ENCODE measurements at regions not wholly inside any gene's neighbourhood (a gene's known extent, or its start where the extent isn't known, plus 50 kb on each side); places are given as distances from the start of the nearest gene placed in this dataset.

DNA sequence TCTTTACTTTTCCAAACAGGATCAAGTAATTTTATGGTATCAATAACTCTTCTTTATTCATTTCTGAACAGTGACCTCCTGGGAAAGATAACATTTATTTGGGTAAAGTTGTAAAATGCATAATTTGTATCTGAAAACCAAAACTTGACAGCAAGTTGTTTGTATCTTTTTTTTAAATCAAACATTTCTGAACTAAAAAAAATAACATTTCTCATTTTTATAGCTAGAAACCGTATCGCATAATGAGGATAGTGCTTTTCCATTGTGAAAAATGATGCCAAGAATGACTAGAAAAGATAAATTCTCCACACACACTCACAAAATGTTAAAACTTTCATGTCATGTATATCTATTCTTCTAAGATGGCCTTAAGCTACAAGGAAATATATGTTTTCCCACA lies 578.2 kb downstream of the RIT2 start:
- CTCF ChIA-PET (ENCODE audit: unreplicated experiment): no interaction called here

DNA sequence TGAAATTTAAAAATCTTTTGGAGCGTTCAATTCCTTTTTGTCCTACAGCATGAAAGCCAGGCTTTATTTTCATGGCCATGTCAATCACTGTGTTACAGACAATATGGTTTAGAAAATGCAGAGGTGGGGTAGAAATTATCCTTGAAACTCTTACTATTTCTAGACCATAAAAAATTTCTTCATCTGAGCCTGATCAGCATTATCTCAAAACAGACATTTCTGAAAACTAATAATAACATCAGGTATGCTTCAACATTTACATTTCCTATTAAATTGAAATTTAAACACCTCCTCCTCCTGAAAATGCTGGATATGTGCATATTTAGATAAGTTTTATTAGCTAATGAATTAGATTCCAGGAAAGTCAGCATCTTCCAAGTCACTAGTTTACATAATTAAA lies 570.6 kb downstream of the RIT2 start:
- TF ChIP-seq, protein P1, sequence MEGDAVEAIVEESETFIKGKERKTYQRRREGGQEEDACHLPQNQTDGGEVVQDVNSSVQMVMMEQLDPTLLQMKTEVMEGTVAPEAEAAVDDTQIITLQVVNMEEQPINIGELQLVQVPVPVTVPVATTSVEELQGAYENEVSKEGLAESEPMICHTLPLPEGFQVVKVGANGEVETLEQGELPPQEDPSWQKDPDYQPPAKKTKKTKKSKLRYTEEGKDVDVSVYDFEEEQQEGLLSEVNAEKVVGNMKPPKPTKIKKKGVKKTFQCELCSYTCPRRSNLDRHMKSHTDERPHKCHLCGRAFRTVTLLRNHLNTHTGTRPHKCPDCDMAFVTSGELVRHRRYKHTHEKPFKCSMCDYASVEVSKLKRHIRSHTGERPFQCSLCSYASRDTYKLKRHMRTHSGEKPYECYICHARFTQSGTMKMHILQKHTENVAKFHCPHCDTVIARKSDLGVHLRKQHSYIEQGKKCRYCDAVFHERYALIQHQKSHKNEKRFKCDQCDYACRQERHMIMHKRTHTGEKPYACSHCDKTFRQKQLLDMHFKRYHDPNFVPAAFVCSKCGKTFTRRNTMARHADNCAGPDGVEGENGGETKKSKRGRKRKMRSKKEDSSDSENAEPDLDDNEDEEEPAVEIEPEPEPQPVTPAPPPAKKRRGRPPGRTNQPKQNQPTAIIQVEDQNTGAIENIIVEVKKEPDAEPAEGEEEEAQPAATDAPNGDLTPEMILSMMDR (conservative IDR thresholded peaks at IDR 0.05; ENCODE audit: low read length): no peak
- no peak for TF ChIP-seq EZH2phosphoT487 (IDR thresholded peaks at IDR 0.05; ENCODE audit: borderline replicate concordance, low read depth, low read length)
- Histone ChIP-seq H3K9me3 (ENCODE audit: low read length) (no peaks in the 10 kb centered on the region), H3K4me1 (ENCODE audit: insufficient read depth, low read length, poor library complexity, severe bottlenecking) (no peaks in the 10 kb centered on the region), H3K4me2 (ENCODE audit: low read length) (no peak overlapping the region), H3K9me2 (ENCODE audit: insufficient read depth, low read length) (no peaks in the 10 kb centered on the region), H3K27ac (ENCODE audit: low read depth, low read length, poor library complexity, severe bottlenecking) (no peak overlapping the region), H3K79me2 (ENCODE audit: insufficient read depth, low read depth, low read length) (no peaks in the 10 kb centered on the region), H3K4me3 (ENCODE audit: low read depth, low read length, poor library complexity, severe bottlenecking) (no peak overlapping the region), H3K36me3 (ENCODE audit: insufficient read depth, low read length) (no peaks in the 10 kb centered on the region), H2AFZ (ENCODE audit: low read length) (no peak overlapping the region), H4K20me1 (ENCODE audit: insufficient read depth, low read length) (no peaks in the 10 kb centered on the region)
- BruUV-seq (replicated peaks): no TSS peak
- DNase-seq (ENCODE audit: low spot score): no peak
- intact Hi-C loops (cut with micrococcal nuclease; ENCODE audit: unreplicated experiment): no loop called here
- ChIA-PET CTCF (ENCODE audit: unreplicated experiment) (no interaction called here), POLR2A (no interaction called here)

More for the DNA sequence above, 578.2 kb downstream of the RIT2 start:
- TF ChIP-seq EZH2phosphoT487 (IDR thresholded peaks at IDR 0.05; ENCODE audit: borderline replicate concordance, low read depth, low read length): no peak
- TF ChIP-seq, protein P1 (conservative IDR thresholded peaks at IDR 0.05; ENCODE audit: low read length): no peak
- intact Hi-C loops (cut with micrococcal nuclease; ENCODE audit: unreplicated experiment): no loop called here
- POLR2A ChIA-PET: no interaction called here
- Histone ChIP-seq H4K20me1 (ENCODE audit: insufficient read depth, low read length) (no peaks in the 10 kb centered on the region), H3K27ac (ENCODE audit: low read depth, low read length, poor library complexity, severe bottlenecking) (no peak overlapping the region), H3K9me2 (ENCODE audit: insufficient read depth, low read length) (no peaks in the 10 kb centered on the region), H3K79me2 (ENCODE audit: insufficient read depth, low read depth, low read length) (no peaks in the 10 kb centered on the region), H3K36me3 (ENCODE audit: insufficient read depth, low read length) (no peaks in the 10 kb centered on the region), H3K4me2 (ENCODE audit: low read length) (no peak overlapping the region), H3K4me1 (ENCODE audit: insufficient read depth, low read length, poor library complexity, severe bottlenecking) (no peaks in the 10 kb centered on the region), H2AFZ (ENCODE audit: low read length) (no peak overlapping the region), H3K4me3 (ENCODE audit: low read depth, low read length, poor library complexity, severe bottlenecking) (no peak overlapping the region), H3K9me3 (ENCODE audit: low read length) (no peaks in the 10 kb centered on the region)
- DNase-seq (ENCODE audit: low spot score): no peak
- no TSS peak for BruUV-seq (replicated peaks)

DNA sequence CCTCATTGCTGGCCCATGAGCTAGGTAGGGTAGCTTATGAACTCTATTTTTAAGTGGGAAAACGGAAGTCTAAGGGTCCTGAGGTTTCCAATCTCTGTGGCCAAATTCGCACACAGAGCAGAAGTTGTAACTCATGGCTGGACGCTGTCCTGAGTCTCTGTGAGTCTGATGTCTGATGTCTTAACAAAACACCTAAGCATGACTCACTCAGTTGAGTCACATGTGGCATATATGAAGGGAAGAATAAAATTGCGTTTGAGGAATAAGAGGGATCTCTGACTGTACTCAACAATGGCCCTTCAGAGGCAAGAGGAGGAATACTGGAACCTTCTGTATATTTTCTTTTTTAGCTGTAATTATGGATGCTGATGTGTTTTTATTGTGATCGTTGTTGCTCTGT lies 569.7 kb downstream of the RIT2 start:
- no peak overlapping the region for H3K4me2 ChIP-seq (ENCODE audit: low read length)
- H3K4me3 ChIP-seq (ENCODE audit: low read depth, low read length, poor library complexity, severe bottlenecking): no peak overlapping the region
- no peaks in the 10 kb centered on the region for H3K4me1 ChIP-seq (ENCODE audit: insufficient read depth, low read length, poor library complexity, severe bottlenecking)
- intact Hi-C loops (cut with micrococcal nuclease; ENCODE audit: unreplicated experiment): no loop called here
- DNase-seq (ENCODE audit: low spot score): no peak
- H3K9me2 ChIP-seq (ENCODE audit: insufficient read depth, low read length): no peaks in the 10 kb centered on the region
- no peak for TF ChIP-seq EZH2phosphoT487 (IDR thresholded peaks at IDR 0.05; ENCODE audit: borderline replicate concordance, low read depth, low read length)
- TF ChIP-seq, protein P1 (conservative IDR thresholded peaks at IDR 0.05; ENCODE audit: low read length): no peak
- H3K79me2 ChIP-seq (ENCODE audit: insufficient read depth, low read depth, low read length): no peaks in the 10 kb centered on the region
- H3K9me3 ChIP-seq (ENCODE audit: low read length): no peaks in the 10 kb centered on the region
- ChIA-PET POLR2A (interaction anchor here (0.6 kb wide), 1 partner anchor 206 kb away, joined by 3 read pairs; no protein-coding TSS in a partner anchor), CTCF (ENCODE audit: unreplicated experiment) (no interaction called here)
- BruUV-seq (replicated peaks): no TSS peak
- H4K20me1 ChIP-seq (ENCODE audit: insufficient read depth, low read length): no peaks in the 10 kb centered on the region
- no peak overlapping the region for H3K27ac ChIP-seq (ENCODE audit: low read depth, low read length, poor library complexity, severe bottlenecking)
- no peak overlapping the region for H2AFZ ChIP-seq (ENCODE audit: low read length)
- no peaks in the 10 kb centered on the region for H3K36me3 ChIP-seq (ENCODE audit: insufficient read depth, low read length)
